Muscle of arm (tissue), 1 donor: ENCODE measurements at regions not wholly inside any gene's neighbourhood (a gene's known extent, or its start where the extent isn't known, plus 50 kb on each side); places are given as distances from the start of the nearest gene placed in this dataset.

Experiments used
- DNase-seq: peaks from one replicate; pipeline ENCODE4 v3.0.0-alpha.2; 2013

GRCh38 chr7:131222171-131222570 lies 105.5 kb upstream of the MKLN1 start:
- no peak for DNase-seq

GRCh38 chr7:131223151-131223550 lies 104.5 kb upstream of the MKLN1 start:
- DNase-seq, result no peak

DNA sequence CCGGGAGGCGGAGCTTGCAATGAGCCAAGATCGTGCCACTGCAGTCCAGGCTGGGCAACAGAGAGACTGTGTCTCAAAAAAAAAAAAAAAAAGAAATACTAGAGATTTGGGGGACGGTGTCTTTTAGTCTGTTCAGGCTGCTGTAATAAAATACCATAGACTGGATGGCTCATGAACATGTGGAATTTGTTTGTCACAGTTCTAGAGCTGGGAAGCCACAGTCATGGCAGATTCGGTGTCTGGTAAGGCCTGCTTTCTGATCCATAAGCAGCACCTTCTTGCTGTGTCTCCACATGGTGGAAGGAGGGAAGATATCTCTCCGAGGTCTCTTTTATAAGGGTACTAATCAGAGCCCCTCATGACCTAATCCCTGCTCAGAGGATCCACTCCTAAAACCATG lies 102.7 kb upstream of the MKLN1 start:
- DNase-seq, result no peak

- DNase-seq, result no peak
Measured at GRCh38 chr7:131225619-131226513, 101.8 kb upstream of the MKLN1 start.

DNA sequence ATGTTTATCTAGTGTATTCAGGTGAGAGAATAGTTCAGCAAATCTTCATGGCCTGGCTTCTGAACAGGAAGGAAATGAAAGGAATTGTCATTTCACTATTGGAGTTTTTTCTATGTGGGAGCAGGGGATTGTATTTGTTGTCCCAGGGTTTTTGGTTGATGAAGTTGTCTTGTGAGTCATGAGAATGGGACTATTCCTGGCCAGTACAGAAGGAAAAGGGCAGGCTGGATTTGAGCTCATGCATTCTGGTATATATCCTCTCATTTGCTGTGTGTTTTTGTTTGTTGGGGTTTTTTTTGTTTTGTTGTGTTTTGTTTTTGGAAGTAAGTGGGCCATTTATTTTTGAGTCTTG lies 101.2 kb upstream of the MKLN1 start:
- DNase-seq, result no peak

GRCh38 chr7:131231381-131232220 lies 96.1 kb upstream of the MKLN1 start:
- DNase-seq, result no peak

DNA sequence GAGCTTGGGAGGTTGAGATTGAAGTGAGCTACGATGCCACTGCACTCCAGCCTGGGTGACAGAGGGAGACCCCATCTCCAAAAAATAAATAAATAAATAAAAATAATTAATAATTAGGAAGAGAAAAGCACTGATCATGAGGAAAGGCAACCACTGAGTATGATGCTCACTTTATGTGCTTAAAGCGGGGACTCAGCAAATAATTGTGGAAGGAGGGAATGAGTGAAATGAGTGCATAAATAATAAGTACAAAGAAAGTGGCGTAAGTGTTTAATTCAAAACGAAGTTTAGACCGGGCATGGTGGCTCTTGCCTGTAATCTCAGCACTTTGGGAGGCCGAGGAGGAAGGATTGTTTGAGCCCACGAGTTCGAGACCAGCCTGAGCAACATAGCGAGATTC lies 94.9 kb upstream of the MKLN1 start:
- no peak for DNase-seq

GRCh38 chr7:131233193-131233592 lies 94.5 kb upstream of the MKLN1 start:
- no peak for DNase-seq

- DNase-seq, result no peak
Measured at GRCh38 chr7:131234719-131235488, 92.8 kb upstream of the MKLN1 start.

GRCh38 chr7:131235489-131236317 lies 92.0 kb upstream of the MKLN1 start:
- no peak for DNase-seq

- no peak for DNase-seq
Measured at GRCh38 chr7:131236318-131236672, 91.4 kb upstream of the MKLN1 start.

GRCh38 chr7:131238347-131238931 lies 89.2 kb upstream of the MKLN1 start:
- DNase-seq, result no peak

GRCh38 chr7:131241386-131241785 lies 86.3 kb upstream of the MKLN1 start:
- no peak for DNase-seq

DNA sequence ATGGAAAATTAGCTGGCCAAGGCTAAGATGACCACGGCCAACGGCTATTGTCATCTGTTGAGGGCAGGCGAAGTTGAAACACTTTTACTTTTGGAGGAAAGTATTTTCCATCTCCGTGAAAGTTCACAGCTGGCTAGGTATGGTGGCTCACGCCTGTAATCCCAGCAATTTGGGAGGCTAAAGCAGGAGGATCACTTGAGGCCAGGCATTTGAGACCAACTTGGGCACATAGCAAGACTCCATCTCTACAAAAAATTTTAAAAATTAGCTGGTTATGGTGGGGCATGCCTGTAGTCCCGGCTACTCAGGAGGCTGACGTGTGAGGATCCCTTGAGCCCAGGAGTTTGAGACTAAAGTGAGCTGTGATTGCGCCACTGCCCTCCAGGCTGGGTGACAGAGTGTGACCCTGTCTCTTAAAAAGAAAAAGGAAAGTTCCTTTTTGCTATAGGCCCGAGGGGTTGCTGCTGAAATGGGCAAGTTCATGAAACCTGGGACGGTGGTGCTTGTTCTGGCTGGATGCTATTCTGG lies 85.5 kb upstream of the MKLN1 start:
- DNase-seq, result no peak

GRCh38 chr7:131244259-131244852 lies 83.3 kb upstream of the MKLN1 start:
- no peak for DNase-seq

DNA sequence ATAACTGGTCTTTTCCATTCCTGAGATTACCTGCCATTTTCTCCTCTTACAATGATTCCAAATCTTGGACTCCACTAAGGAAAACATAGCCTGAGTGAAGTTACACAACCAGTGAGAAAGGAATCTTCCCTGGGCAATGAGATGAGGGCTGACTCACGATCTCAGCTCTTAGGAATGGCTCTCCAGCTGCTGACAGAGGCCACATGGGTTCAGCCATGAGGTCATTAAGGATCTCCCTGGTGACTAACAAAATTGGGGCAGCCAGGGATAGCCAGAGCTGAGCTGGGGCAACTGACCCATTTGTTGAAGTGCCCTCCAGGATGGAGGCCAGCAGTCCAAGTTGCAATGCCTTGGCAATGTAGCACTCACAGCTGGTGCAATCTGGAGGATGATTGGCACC lies 78.7 kb upstream of the MKLN1 start:
- DNase-seq, result no peak

DNA sequence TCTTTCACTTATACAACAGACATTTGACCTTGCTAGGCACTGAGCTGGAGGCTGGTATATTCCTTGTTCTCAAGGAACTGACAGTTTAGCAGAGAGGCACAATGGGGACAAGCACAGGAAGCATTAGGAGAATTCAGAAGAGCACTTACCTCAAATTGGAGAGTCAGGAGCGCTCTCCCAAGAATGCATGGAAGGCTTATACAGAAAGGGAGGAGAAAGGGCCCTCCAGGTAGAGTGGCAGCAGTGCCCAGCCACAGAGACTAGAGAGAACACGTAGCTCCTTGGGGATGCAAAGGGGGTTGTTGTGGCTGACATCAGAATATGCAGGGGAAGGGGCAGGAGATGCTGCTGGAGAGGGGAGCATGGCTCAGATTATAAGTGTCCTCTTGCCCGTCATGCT lies 78.2 kb upstream of the MKLN1 start:
- no peak for DNase-seq

DNA sequence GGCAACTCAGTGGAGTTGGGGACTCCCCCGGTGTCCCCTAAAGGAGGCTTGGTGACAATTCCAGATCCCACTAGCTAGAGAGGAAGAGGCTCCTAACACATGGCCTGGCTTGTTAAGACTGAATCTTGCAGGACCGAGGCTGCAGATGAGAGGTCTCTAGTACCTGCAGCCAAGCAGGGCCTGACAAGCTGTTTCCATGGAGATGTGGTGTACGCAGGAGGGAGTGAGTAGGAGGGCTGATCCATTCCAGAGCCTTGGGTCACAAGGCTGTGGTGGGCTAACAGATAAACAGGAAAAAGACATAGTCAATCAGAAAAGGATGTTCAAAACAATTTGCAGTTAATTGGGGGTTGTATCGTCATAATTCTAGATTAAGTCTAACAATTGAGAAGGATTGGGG lies 77.3 kb upstream of the MKLN1 start:
- DNase-seq, result no peak

- DNase-seq, result no peak
Measured at GRCh38 chr7:131251371-131251770, 76.3 kb upstream of the MKLN1 start.

- DNase-seq, result no peak
Measured at GRCh38 chr7:131252976-131253375, 74.7 kb upstream of the MKLN1 start.
